Astrocyte (in vitro differentiated cells and primary cell): ENCODE measurements at regions not wholly inside any gene's neighbourhood (a gene's known extent, or its start where the extent isn't known, plus 50 kb on each side); places are given as distances from the start of the nearest gene placed in this dataset.

Experiments used
- EZH2 ChIP-seq: IDR thresholded peaks from 2 replicates; pipeline ENCODE4 v1.6.1; 2012; ENCODE audit warnings: mild to moderate bottlenecking, low read length, inconsistent platforms; ENCODE audit not compliant: insufficient read depth
- TF ChIP-seq, protein P1 (sequence below): IDR thresholded peaks from 2 replicates; pipeline ENCODE4 v1.5.1; 2011; ENCODE audit warnings: low read depth, mild to moderate bottlenecking, inconsistent platforms, low read length, moderate library complexity; ENCODE audit not compliant: insufficient read depth

DNA sequence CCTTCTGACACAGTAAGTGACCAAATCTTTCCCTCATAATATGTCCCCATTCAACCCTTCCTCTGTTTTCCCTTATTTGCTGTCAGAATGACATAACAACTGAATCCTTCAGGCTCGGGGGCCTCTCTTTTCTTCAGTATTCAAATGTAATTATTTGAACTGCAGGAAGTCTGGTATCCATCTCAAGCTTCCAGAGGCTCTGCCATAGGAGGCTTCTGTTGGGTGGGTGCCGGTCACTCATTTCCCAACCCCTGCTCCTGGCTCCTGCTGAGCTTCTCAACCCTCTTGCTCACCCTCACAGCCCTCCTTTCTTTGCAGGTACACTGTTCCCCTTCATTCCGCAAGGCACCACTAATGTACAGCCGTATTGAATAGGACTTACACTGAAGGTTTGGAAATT lies 151.8 kb upstream of the MAP3K1 start:
- TF ChIP-seq, protein P1, sequence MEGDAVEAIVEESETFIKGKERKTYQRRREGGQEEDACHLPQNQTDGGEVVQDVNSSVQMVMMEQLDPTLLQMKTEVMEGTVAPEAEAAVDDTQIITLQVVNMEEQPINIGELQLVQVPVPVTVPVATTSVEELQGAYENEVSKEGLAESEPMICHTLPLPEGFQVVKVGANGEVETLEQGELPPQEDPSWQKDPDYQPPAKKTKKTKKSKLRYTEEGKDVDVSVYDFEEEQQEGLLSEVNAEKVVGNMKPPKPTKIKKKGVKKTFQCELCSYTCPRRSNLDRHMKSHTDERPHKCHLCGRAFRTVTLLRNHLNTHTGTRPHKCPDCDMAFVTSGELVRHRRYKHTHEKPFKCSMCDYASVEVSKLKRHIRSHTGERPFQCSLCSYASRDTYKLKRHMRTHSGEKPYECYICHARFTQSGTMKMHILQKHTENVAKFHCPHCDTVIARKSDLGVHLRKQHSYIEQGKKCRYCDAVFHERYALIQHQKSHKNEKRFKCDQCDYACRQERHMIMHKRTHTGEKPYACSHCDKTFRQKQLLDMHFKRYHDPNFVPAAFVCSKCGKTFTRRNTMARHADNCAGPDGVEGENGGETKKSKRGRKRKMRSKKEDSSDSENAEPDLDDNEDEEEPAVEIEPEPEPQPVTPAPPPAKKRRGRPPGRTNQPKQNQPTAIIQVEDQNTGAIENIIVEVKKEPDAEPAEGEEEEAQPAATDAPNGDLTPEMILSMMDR = no peak
- TF ChIP-seq EZH2 = no peak
